A673 (cell line): ENCODE measurements at regions not wholly inside any gene's neighbourhood (a gene's known extent, or its start where the extent isn't known, plus 50 kb on each side); places are given as distances from the start of the nearest gene placed in this dataset.

Source experiments
- BruUV-seq: library from RNA; stranded (reverse); fragments of 400-500 nt; replicated peaks from 2 replicates; lab custom pipeline; 2021; lab: Mats Ljungman, UMichigan
- CTCF ChIA-PET: fragments of 300-600 bp; sonication (Branson Sonifier 250); formaldehyde crosslinking; loops from one replicate; lab custom pipeline; 2022; ENCODE audit warnings: antibody characterized with exemption; lab: Charles Lee
- POLR2A ChIA-PET: fragments of 300-600 bp; sonication (Branson Sonifier 250); formaldehyde crosslinking; loops from one replicate; lab custom pipeline; 2022; ENCODE audit warnings: antibody characterized with exemption; ENCODE audit not compliant: low non-redundant PET; lab: Charles Lee
- DNase-seq: peaks from one replicate; pipeline ENCODE4 v3.0.0-alpha.2; 2015; ENCODE audit warnings: low spot score
- H3K27ac ChIP-seq: fragments of 200-600 bp; sonication (generic); 2 replicates; pipeline ENCODE4 v1.5.1; 2016; ENCODE audit warnings: mixed run types, low read depth, mild to moderate bottlenecking, mixed read lengths, antibody characterized with exemption, low read length; ENCODE audit not compliant: poor library complexity, severe bottlenecking
- H3K27me3 ChIP-seq: fragments of 200-600 bp; sonication (generic); replicated peaks from 2 replicates; pipeline ENCODE4 v1.6.1; 2017; ENCODE audit warnings: mixed run types, low read depth, mild to moderate bottlenecking, mixed read lengths, antibody characterized with exemption, low read length; ENCODE audit not compliant: insufficient read depth, poor library complexity
- H3K36me3 ChIP-seq: fragments of 200-600 bp; sonication (generic); 2 replicates; pipeline ENCODE4 v1.6.1; 2016; ENCODE audit warnings: mixed run types, mild to moderate bottlenecking, mixed read lengths, antibody characterized with exemption, low read length; ENCODE audit not compliant: insufficient read depth, poor library complexity, severe bottlenecking
- H3K4me1 ChIP-seq: fragments of 200-600 bp; sonication (generic); 2 replicates; pipeline ENCODE4 v1.6.1; 2017; ENCODE audit warnings: mixed run types, mild to moderate bottlenecking, mixed read lengths, antibody characterized with exemption, low read length; ENCODE audit not compliant: insufficient read depth, poor library complexity, severe bottlenecking
- H3K4me3 ChIP-seq: fragments of 200-600 bp; sonication (generic); 2 replicates; pipeline ENCODE4 v1.5.1; 2016; ENCODE audit warnings: low read depth, mixed run types, mild to moderate bottlenecking, mixed read lengths, low read length; ENCODE audit not compliant: poor library complexity, severe bottlenecking
- H3K9me3 ChIP-seq: fragments of 200-600 bp; sonication (generic); 2 replicates; pipeline ENCODE4 v1.6.1; 2016; ENCODE audit warnings: mixed run types, low read depth, mild to moderate bottlenecking, mixed read lengths, antibody characterized with exemption, low read length; ENCODE audit not compliant: poor library complexity, severe bottlenecking
- EZH2 ChIP-seq: fragments of 200-600 bp; sonication (generic); IDR thresholded peaks from 2 replicates; pipeline ENCODE4 v1.6.1; 2017; ENCODE audit warnings: borderline replicate concordance, low read depth, mild to moderate bottlenecking, mixed read lengths, antibody characterized with exemption, low read length; ENCODE audit not compliant: poor library complexity, severe bottlenecking
- intact Hi-C: fragments of 100-400 bp; cut with micrococcal nuclease; formaldehyde crosslinking; loops from one replicate; pipeline ENCODE4 v1.10.0; 2022; ENCODE audit not compliant: unreplicated experiment
- TF ChIP-seq, protein P1 (sequence below): fragments of 300-800, 200-600 bp; sonication (generic); conservative IDR thresholded peaks from 2 replicates; pipeline ENCODE4 v1.5.1; 2017; ENCODE audit warnings: low read depth, mild to moderate bottlenecking, antibody characterized with exemption, low read length, moderate library complexity, mixed read lengths

DNA sequence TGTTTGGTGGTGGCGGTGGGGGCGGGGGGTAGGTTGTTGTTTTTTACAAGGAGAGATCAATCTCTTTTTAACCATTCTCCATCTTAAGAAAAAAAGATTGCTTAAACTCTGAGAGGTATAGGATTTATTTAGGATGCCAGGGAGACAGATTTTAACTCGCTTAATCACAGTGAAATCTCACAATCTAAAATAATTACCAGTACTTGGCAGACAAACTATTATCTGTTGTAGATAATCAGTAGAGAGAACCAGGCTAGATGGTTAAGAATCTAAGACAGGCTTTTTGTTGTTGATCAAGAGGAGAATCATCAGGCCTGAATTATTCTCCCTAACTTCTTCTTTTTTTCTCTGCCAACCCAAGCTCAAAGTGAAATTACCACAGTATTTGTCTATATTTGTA is 470.2 kb upstream of the ADAMTS9 start:
- POLR2A ChIA-PET = no interaction called here
- H3K9me3 ChIP-seq = no peaks in the 10 kb centered on the region
- CTCF ChIA-PET = no interaction called here
- no peak overlapping the region for H3K4me3 ChIP-seq
- no TSS peak for BruUV-seq
- no peaks in the 10 kb centered on the region for H3K36me3 ChIP-seq
- H3K27ac ChIP-seq = no peak overlapping the region
- H3K27me3 ChIP-seq = no peaks in the 10 kb centered on the region
- intact Hi-C loops = no loop called here
- no peaks in the 10 kb centered on the region for H3K4me1 ChIP-seq
- TF ChIP-seq, protein P1, sequence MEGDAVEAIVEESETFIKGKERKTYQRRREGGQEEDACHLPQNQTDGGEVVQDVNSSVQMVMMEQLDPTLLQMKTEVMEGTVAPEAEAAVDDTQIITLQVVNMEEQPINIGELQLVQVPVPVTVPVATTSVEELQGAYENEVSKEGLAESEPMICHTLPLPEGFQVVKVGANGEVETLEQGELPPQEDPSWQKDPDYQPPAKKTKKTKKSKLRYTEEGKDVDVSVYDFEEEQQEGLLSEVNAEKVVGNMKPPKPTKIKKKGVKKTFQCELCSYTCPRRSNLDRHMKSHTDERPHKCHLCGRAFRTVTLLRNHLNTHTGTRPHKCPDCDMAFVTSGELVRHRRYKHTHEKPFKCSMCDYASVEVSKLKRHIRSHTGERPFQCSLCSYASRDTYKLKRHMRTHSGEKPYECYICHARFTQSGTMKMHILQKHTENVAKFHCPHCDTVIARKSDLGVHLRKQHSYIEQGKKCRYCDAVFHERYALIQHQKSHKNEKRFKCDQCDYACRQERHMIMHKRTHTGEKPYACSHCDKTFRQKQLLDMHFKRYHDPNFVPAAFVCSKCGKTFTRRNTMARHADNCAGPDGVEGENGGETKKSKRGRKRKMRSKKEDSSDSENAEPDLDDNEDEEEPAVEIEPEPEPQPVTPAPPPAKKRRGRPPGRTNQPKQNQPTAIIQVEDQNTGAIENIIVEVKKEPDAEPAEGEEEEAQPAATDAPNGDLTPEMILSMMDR = no peak
- TF ChIP-seq EZH2 = no peak
- DNase-seq = no peak

DNA sequence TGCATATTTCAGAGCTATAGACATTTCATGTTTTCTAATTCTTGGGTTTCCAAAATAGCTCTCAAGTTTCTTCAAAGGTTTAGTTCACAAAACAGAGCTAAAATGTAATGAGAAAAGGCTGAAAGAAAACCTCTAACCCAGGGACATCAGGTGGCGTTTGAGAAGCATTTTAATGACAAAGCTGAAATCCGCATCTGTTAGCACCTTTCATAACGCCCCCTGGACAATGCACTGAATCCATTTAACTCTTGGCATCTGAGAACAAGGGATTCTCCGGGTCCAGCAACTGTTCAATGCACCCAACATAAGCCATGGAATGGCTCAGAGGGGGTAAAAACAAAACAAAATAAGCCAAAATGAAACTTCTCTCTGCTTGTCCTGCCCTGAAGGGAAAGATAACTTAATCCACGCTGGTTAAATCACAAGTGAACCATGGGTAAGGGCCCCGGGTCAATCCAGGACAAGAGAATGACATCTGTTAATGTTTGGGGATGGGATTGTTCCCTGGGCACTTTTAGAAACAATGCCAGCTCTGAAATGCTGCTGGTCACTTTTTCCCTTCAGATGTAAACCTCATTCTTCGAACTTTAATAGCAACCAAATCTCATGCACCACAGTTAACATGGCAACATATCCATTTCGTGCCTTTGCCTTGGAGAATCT is 466.2 kb upstream of the ADAMTS9 start:
- intact Hi-C loops = no loop called here
- H3K27me3 ChIP-seq = no peaks in the 10 kb centered on the region
- H3K4me3 ChIP-seq = no peak overlapping the region
- no TSS peak for BruUV-seq
- no peaks in the 10 kb centered on the region for H3K36me3 ChIP-seq
- DNase-seq = no peak
- H3K27ac ChIP-seq = no peak overlapping the region
- POLR2A ChIA-PET = no interaction called here
- no peaks in the 10 kb centered on the region for H3K4me1 ChIP-seq
- CTCF ChIA-PET = no interaction called here
- H3K9me3 ChIP-seq = no peaks in the 10 kb centered on the region
- TF ChIP-seq, protein P1 = no peak
- TF ChIP-seq EZH2 = no peak

DNA sequence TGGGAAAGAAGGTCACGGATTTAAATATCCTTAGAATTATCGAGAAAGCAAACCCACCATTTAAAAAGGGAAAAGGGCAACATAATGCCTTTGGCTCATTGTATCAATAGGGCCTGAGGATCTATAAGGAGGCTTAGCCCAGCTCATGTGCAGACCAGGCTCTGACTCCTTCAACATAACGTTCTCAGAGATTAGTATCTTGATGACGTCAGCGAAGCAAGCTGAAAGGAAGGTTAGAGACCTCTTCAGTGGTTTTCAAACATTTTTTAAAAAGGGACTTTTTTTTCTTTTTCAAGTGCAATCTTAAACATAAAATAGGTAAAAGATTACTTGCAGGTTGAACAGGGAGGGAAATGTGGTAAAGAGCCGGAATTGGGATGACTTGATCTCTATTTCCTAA is 463.9 kb upstream of the ADAMTS9 start:
- BruUV-seq = no TSS peak
- H3K27me3 ChIP-seq = no peaks in the 10 kb centered on the region

More for the DNA sequence above, 463.9 kb upstream of the ADAMTS9 start:
- no peak overlapping the region for H3K27ac ChIP-seq
- intact Hi-C loops = no loop called here
- no peak for DNase-seq
- TF ChIP-seq EZH2 = no peak
- TF ChIP-seq, protein P1 = no peak
- POLR2A ChIA-PET = no interaction called here
- no peak overlapping the region for H3K4me3 ChIP-seq
- H3K36me3 ChIP-seq = no peaks in the 10 kb centered on the region
- no peaks in the 10 kb centered on the region for H3K4me1 ChIP-seq
- CTCF ChIA-PET = no interaction called here
- H3K9me3 ChIP-seq = no peaks in the 10 kb centered on the region
